Glutamatergic neuron (in vitro differentiated cells): ENCODE measurements at regions not wholly inside any gene's neighbourhood (a gene's known extent, or its start where the extent isn't known, plus 50 kb on each side); places are given as distances from the start of the nearest gene placed in this dataset.

Experiments
- DNase-seq: peaks from one replicate; pipeline ENCODE4 v3.0.0; 2022
- H3K27ac Mint-ChIP-seq: one replicate; pipeline ENCODE4 v1.8.0; 2020; ENCODE audit warnings: mild to moderate bottlenecking, mixed read lengths, inconsistent platforms; ENCODE audit not compliant: unreplicated experiment
- H3K27me3 Mint-ChIP-seq: one replicate; pipeline ENCODE4 v1.8.0; 2020; ENCODE audit warnings: mild to moderate bottlenecking, moderate library complexity, mixed read lengths, inconsistent platforms; ENCODE audit not compliant: unreplicated experiment
- H3K36me3 Mint-ChIP-seq: one replicate; pipeline ENCODE4 v1.8.0; 2020; ENCODE audit warnings: mild to moderate bottlenecking, mixed read lengths, inconsistent platforms; ENCODE audit not compliant: unreplicated experiment
- H3K4me1 Mint-ChIP-seq: one replicate; pipeline ENCODE4 v1.8.0; 2020; ENCODE audit warnings: mild to moderate bottlenecking, low read depth, mixed read lengths, inconsistent platforms; ENCODE audit not compliant: unreplicated experiment
- H3K4me3 Mint-ChIP-seq: one replicate; pipeline ENCODE4 v1.8.0; 2020; ENCODE audit warnings: mild to moderate bottlenecking, mixed read lengths, inconsistent platforms; ENCODE audit not compliant: unreplicated experiment
- H3K9me3 Mint-ChIP-seq: one replicate; pipeline ENCODE4 v1.8.0; 2020; ENCODE audit warnings: mild to moderate bottlenecking, moderate library complexity, mixed read lengths, inconsistent platforms; ENCODE audit not compliant: unreplicated experiment
- TF ChIP-seq, protein P1 (sequence below): fragments of 200-600 bp; sonication (generic); IDR thresholded peaks from one replicate; pipeline ENCODE4 v1.5.0; 2021; ENCODE audit not compliant: partially characterized antibody, unreplicated experiment

DNA sequence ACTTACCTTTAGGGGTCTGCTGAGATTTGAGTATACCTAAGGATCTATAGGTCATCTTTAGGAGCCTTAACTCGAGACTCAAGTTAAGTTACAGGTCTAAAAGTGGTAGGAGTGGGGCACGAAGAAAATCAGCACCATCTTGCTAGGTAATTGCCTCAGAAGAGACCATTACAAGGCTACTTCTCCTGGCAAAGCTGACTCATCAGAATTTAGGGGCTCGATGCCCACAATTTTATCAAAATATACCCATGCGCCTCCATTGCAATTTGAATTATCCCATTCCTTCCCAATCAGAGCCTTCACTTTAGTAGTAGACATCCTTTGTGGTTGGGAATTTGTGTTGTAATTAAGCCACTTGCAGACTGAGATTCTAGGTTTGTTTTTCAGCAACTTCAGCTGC lies 1994.3 kb downstream of the MRPL39 start:
- Mint-ChIP-seq H3K27me3 (no peaks in the 10 kb centered on the region), H3K4me1 (no peaks in the 10 kb centered on the region), H3K36me3 (no peaks in the 10 kb centered on the region), H3K4me3 (no peak overlapping the region), H3K9me3 (no peaks in the 10 kb centered on the region), H3K27ac (no peak overlapping the region)
- no peak for DNase-seq
- TF ChIP-seq, protein P1, sequence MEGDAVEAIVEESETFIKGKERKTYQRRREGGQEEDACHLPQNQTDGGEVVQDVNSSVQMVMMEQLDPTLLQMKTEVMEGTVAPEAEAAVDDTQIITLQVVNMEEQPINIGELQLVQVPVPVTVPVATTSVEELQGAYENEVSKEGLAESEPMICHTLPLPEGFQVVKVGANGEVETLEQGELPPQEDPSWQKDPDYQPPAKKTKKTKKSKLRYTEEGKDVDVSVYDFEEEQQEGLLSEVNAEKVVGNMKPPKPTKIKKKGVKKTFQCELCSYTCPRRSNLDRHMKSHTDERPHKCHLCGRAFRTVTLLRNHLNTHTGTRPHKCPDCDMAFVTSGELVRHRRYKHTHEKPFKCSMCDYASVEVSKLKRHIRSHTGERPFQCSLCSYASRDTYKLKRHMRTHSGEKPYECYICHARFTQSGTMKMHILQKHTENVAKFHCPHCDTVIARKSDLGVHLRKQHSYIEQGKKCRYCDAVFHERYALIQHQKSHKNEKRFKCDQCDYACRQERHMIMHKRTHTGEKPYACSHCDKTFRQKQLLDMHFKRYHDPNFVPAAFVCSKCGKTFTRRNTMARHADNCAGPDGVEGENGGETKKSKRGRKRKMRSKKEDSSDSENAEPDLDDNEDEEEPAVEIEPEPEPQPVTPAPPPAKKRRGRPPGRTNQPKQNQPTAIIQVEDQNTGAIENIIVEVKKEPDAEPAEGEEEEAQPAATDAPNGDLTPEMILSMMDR, result no peak

DNA sequence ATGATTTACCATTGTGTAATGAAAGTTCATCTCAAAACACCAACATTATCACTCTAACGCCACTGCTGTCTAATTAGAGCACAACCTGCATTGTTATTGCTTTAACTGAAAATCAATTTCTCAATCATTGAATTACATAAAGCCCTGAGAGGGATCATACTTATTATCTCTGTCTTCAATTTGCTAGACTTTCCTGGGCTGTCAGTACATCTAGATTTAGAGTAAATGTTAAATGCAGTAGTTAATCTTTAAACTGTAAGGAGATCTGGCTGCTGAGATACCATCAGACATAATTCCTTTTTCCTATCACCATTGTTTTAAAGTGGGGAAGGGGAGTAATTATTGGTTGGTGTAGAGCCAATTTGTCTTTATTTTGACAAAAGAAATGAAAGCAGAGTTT lies 1995.1 kb downstream of the MRPL39 start:
- H3K36me3 Mint-ChIP-seq, result no peaks in the 10 kb centered on the region
- no peak overlapping the region for H3K27ac Mint-ChIP-seq
- H3K4me1 Mint-ChIP-seq, result no peaks in the 10 kb centered on the region
- no peaks in the 10 kb centered on the region for H3K27me3 Mint-ChIP-seq
- DNase-seq, result no peak
- H3K9me3 Mint-ChIP-seq, result no peaks in the 10 kb centered on the region
- no peak overlapping the region for H3K4me3 Mint-ChIP-seq
- TF ChIP-seq, protein P1, result no peak

DNA sequence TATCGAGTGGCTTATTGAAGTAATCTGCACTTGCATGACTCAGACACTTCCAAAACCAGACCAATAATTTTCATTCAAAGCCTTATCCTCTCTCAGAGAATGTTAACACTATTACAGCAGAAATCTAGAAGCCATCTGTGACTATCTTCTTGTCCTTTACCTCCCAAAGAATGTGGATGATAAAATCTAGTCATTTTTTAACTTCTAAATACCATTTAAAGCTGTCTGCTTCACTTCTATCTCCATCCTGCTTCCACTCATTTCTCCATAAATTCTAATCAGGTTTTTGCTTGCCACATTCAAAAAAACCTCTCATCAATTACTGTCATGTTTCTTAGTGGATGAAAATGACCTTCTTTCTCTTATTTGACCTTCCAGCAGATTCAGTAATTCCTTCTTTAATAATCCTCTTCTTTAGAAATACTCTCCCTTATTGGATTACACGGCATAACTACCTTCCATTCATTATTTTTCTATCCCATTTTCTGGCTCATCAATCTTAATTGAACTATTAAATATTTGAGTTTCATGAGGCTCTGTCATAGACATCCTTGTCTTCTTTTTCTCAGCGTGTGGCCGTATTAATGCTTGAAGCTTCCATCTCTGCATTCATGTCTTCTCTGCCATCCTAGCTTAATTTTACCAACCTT lies 1999.4 kb downstream of the MRPL39 start:
- no peaks in the 10 kb centered on the region for H3K9me3 Mint-ChIP-seq
- H3K27me3 Mint-ChIP-seq, result no peaks in the 10 kb centered on the region
- no peak for DNase-seq
- TF ChIP-seq, protein P1, result no peak
- H3K27ac Mint-ChIP-seq, result no peak overlapping the region
- no peaks in the 10 kb centered on the region for H3K36me3 Mint-ChIP-seq
- H3K4me1 Mint-ChIP-seq, result no peaks in the 10 kb centered on the region
- no peak overlapping the region for H3K4me3 Mint-ChIP-seq

DNA sequence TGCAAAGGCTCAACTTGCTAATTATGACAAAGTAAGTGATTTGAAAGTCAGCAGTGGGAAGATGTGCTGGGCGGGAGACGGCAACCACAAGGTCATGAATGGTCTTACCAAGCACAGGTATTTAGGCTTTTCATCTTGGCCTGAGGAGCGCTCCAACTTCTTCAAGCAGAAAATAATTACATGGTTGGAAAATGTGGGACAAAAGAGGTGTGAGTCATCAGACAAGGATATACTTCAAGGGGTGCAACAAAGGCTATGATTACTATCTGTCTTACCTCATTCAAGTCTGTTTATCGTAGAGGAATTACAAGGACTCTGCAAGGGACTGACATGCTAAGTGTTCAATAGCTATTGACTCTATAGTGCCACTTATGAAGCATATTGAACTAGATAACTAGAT lies 2005.7 kb downstream of the MRPL39 start:
- Mint-ChIP-seq H3K36me3 (no peaks in the 10 kb centered on the region), H3K4me1 (no peaks in the 10 kb centered on the region), H3K9me3 (no peaks in the 10 kb centered on the region), H3K4me3 (no peak overlapping the region), H3K27ac (no peak overlapping the region), H3K27me3 (no peaks in the 10 kb centered on the region)
- no peak for DNase-seq
- TF ChIP-seq, protein P1, result no peak

DNA sequence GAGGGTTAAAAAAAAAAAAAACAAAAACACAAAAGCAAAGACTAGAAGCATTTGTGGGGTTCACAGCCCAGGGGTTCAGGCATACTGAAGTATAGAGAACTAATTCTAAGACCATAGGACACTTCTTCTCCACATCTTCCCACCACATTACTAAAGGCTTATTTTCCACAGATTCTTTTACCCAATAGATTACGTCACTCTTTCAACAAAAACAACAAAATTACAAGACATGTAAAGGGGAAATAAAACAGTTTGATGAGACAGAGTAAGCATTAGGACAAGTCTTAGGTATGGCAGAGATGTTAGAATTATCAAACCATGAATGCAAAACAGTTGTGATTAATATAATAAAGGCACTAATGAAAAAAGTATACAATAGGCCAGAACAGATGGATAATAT lies 2013.7 kb downstream of the MRPL39 start:
- Mint-ChIP-seq H3K4me1 (no peaks in the 10 kb centered on the region), H3K4me3 (no peak overlapping the region), H3K9me3 (no peaks in the 10 kb centered on the region), H3K27me3 (no peaks in the 10 kb centered on the region), H3K27ac (no peak overlapping the region), H3K36me3 (no peaks in the 10 kb centered on the region)
- DNase-seq, result no peak
- TF ChIP-seq, protein P1, result no peak
